ENCODE measurements at regions not wholly inside any gene's neighbourhood (a gene's known extent, or its start where the extent isn't known, plus 50 kb on each side); places are given as distances from the start of the nearest gene placed in this dataset.

DNA sequence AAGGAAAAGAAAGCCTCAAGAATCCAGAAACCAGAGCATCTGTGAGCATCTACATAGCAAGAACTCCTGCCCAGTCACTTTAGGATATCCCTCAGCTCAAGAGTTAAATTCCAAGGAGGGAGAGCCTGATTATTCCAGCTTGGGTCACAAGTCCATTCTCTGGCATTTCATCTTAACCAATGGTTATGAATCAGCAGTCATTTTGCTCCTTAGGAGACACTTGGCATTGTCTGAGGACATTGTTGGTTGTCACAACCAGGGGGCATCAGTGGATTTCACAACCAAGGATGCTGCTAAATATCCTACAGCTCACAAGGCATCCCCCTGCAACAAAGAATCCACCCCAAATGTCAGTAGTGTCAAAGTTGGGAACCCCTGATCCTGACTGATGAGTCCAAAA, 51.0 kb upstream of the LMCD1 start:
- TF ChIP-seq POLR2AphosphoS5 (IDR thresholded peaks at IDR 0.05; ENCODE audit: low read depth) = no peak
- TF ChIP-seq, protein P1, sequence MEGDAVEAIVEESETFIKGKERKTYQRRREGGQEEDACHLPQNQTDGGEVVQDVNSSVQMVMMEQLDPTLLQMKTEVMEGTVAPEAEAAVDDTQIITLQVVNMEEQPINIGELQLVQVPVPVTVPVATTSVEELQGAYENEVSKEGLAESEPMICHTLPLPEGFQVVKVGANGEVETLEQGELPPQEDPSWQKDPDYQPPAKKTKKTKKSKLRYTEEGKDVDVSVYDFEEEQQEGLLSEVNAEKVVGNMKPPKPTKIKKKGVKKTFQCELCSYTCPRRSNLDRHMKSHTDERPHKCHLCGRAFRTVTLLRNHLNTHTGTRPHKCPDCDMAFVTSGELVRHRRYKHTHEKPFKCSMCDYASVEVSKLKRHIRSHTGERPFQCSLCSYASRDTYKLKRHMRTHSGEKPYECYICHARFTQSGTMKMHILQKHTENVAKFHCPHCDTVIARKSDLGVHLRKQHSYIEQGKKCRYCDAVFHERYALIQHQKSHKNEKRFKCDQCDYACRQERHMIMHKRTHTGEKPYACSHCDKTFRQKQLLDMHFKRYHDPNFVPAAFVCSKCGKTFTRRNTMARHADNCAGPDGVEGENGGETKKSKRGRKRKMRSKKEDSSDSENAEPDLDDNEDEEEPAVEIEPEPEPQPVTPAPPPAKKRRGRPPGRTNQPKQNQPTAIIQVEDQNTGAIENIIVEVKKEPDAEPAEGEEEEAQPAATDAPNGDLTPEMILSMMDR (IDR thresholded peaks at IDR 0.05; ENCODE audit: insufficient read depth, low read length) = no peak
- no peak for TF ChIP-seq GABPA (IDR thresholded peaks at IDR 0.05; ENCODE audit: low read depth)
- TF ChIP-seq, protein P2, sequence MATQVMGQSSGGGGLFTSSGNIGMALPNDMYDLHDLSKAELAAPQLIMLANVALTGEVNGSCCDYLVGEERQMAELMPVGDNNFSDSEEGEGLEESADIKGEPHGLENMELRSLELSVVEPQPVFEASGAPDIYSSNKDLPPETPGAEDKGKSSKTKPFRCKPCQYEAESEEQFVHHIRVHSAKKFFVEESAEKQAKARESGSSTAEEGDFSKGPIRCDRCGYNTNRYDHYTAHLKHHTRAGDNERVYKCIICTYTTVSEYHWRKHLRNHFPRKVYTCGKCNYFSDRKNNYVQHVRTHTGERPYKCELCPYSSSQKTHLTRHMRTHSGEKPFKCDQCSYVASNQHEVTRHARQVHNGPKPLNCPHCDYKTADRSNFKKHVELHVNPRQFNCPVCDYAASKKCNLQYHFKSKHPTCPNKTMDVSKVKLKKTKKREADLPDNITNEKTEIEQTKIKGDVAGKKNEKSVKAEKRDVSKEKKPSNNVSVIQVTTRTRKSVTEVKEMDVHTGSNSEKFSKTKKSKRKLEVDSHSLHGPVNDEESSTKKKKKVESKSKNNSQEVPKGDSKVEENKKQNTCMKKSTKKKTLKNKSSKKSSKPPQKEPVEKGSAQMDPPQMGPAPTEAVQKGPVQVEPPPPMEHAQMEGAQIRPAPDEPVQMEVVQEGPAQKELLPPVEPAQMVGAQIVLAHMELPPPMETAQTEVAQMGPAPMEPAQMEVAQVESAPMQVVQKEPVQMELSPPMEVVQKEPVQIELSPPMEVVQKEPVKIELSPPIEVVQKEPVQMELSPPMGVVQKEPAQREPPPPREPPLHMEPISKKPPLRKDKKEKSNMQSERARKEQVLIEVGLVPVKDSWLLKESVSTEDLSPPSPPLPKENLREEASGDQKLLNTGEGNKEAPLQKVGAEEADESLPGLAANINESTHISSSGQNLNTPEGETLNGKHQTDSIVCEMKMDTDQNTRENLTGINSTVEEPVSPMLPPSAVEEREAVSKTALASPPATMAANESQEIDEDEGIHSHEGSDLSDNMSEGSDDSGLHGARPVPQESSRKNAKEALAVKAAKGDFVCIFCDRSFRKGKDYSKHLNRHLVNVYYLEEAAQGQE (IDR thresholded peaks at IDR 0.05; ENCODE audit: insufficient replicate concordance, low read depth) = no peak

Measured in HL-60 (cell line).